ENCODE measurements at regions not wholly inside any gene's neighbourhood (a gene's known extent, or its start where the extent isn't known, plus 50 kb on each side); places are given as distances from the start of the nearest gene placed in this dataset.

DNA sequence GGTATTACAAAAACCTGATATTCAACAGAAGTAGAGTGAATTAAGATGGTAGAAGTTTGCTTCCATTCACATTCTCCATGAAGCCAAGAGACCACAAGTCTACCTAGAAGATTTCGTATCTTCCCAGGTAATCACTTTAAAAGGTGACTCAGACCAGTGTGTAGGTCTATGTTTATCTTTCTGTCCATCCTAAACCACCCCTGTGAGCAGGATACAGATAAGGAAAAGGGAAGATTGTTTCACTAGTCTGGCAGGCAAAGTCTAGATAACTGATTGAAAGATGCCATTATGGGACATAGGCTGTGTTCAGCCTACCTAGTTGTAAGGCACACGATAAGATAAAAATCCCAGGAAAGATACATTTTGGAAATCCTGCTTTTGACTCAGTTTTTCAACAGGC is 244.3 kb upstream of the NWD2 start:
- no peak for DNase-seq

DNA sequence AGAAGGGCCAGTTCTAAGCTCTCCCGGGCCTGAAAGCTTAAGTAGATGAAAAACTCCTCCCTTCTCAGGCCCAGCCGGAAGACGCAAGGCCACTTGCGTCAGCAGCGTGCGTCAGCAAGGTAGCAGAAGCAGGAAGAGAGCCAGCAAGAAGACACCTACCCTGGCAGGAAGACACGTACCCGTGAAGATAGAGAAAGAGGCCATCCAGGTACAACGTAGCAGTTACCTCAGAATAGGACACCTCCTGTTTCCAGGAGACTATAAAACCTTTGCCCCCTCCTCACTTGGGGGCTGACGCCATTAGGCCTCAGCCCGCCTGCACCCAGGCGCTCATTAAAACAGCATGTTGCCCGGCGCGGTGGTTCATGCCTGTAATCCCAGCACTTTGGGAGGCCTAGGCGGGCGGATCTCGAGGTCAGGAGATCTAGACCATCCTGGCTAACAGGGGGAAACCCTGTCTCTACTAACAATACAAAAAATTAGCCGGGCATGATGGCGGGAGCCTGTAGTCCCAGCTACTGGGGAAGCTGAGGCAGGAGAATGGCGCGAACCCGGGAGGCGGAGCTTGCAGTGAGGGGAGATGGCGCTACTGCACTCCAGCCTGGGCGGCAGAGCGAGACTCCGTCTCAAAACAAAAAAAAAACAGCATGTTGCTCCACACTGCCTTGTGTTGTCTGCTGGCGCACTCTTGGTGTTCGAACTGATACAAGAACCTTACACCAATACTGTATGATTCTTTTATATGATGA is 242.7 kb upstream of the NWD2 start:
- DNase-seq = no peak

DNA sequence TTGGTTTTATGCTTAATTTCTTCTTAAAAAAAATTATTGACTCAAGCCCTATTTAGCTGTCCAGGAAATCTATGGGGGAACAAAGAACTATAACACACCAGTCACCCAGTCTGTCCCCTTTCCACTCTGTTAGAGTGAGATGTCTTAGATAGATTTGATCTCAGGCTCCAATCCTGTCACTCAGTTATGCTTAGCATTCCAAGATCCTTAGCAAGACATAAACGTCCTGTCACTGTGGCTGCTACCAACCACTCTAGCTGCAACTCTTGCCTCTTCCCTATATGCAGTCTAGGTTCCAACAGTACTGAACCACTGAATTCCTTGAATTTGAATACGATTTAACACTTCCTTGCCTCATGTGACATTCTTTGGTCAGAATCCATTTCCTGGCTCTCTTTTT is 241.9 kb upstream of the NWD2 start:
- no peak for DNase-seq

DNA sequence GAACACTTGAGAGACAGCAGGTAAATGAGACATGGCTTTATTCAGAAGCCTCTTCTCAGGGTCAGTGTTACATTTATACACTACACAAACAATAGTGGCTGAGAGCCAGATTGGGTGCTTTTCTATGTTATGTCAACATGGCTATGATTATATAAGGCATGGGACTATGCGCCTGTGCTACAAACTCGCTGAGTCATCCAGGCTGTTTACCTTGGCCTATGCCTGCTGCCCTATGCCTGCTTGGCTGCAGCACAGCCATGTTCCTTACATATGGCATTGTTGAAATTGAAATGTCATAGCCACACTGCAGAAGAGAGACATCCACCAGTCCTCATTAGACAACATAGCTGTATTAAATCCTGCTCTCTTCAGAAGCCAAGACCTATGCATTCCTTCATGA is 236.3 kb upstream of the NWD2 start:
- no peak for DNase-seq

DNA sequence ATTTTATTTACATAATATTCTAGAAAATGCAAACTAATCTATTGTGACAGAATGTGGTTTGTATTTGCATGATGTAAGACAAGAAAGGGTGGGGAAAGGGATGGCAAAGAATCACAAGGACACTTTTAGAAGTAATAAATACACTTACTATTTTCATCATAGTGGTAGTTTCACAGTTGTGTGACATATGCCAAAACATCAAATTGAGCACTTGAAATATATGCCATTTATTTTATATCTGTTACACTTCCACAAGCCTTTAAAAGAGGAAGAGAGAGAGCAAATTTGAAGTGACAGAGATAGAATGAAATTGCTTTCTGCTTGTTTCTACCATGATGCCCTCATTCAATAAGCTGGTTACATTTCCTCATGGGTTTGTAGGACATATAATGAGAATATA is 230.0 kb upstream of the NWD2 start:
- no peak for DNase-seq

DNA sequence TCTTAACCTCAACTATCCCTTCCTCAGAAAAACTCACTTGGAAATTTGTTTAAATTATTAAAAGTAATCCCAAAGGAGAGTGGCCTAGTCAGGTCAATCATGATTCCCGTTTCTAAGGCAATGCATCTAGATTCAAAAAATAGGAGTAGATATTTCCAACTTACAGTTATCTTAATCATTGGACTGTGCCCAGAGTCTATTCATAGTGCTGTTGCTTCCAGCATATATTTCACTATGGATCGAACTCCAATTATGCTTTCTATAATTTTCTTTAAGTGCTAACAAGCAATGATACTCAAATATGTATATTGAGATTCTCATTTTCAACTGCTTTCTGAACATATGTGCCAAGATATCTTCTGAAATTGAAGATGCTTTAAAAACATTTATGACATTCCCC is 229.2 kb upstream of the NWD2 start:
- no peak for DNase-seq

DNA sequence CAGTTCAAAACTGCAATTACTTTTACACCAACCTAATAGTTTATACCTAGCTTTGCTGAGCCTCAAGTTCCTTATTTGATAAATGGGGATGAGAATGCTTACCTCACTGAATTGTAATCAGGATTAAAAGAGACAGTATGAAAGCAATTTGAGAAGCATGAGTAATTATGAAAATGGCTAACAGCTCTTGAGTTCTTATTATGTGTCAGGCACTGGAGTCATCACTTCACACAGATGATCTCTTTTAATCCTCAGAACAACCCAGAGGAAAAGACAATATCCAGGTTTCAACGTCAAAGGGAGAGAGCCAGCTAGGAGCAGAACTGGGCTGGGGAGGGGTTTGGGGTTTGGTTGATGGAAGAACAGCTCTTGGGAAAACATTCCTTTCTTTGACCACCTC is 221.0 kb upstream of the NWD2 start:
- DNase-seq = no peak

DNA sequence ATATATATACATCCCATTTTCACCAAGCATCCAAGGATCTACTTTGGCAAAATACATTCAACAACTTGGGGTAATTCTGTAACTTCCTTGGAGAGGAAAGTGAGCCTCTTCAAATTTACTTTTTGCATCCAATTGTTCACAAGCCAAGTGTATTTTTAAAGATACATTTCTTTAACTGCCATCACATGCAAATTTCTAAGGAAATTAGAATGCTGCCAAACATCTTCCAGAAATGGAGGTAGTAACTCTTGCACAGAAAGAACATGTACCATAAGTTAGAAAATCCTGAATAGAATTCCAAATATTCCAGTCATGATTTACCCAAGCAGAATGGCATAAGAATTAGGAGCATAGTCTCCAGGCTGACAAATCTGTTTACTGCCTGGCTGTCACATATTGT is 220.5 kb upstream of the NWD2 start:
- DNase-seq = no peak

DNA sequence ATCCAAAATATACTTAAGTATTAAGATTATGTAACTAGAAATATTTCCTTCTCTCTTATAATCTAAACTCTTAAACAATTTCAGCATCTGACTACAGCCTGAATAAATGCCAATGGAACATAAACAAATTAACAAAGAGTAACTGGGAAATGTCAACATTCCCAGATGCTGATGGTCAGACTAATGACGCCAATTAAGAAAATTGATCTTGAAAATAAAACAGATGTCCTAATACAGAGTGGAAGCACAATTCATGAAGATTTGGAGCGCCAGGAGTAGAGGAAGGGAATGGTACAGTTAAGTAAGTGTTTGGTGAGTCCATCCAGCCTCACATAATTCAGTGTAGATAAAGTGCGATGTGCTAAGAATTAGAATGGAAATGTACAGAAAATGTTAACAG is 203.7 kb upstream of the NWD2 start:
- no peak for DNase-seq

DNA sequence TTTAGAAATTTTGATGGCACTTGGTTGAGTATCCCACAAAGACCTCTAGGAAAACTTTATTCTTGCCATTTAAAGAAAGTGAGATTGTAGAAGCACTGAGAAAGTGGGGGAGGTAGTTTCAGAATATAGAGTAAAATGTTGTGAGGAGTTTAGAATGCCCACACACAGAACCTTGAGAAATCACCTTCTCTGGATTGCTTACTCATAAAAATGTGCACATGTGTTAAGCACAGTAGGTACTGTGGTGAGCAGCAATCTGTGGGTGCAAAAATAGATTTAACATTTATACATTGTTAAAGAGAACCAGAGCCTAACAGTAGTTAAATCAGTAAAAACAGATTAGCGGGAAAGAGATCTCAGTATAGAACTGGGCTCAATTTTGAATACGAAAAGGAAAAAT is 201.2 kb upstream of the NWD2 start:
- no peak for DNase-seq

DNA sequence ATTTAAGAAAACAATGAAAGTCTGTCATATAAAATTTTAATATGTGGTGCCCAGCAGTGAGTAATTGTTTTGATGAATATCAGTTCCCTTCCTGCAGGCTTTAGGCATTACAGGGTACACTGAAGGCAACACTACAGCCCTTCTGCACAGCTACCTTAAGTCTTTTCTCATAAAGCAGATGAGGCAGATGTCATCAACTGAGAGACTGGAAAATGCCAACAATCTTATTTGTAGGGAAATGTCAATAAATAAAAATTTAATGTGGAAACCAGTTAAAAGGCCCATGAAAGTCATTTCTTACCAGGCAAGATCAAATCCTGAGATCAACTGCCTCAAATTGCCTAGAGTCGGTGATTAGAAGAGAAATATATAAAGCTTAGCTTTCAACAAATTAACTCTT is 193.4 kb upstream of the NWD2 start:
- no peak for DNase-seq

DNA sequence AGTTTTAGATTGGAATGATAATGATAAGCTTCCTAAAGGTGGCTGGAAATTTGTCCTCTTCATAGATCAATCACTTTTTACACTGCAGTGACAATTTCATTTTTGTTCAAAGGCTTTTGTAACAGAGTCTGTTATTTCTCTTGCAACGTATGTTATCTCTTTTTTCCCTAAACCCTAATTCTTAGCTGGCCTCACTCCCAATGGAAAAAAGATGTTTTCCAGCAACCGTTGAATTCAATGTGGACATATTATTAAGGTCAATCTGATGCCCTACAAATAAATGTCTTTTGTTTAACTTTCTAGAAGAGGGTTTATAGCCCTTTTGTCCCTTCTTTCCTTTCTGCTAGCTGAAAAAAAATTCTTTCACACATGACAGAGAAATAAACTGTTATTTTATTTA is 192.7 kb upstream of the NWD2 start:
- no peak for DNase-seq

DNA sequence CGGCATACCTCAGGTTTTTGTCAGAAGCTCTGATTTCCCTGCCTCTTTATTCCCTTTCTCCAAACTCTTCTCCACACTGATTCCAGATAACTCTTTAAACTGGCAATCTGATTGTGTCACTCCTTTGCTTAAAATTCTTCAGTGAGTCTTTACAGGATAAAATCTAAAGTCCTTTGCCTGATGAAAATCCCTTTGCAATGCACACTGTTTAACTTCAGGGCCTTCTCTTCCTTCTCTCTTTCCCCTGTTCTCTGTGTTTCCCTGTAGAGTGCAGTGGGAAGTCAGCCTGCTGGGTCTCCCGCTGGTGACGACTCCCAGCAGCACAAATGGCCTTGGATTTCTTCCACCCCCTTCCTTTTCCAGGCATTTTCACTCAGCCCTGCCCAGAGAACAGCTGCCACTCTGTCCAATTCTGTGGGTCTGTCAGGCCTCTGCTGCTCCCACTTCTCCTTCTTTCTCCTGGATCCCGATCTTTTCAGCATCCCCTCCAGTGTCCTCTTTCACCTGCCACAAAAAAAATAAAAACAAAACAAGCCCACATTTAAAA is 189.9 kb upstream of the NWD2 start:
- DNase-seq = no peak

DNA sequence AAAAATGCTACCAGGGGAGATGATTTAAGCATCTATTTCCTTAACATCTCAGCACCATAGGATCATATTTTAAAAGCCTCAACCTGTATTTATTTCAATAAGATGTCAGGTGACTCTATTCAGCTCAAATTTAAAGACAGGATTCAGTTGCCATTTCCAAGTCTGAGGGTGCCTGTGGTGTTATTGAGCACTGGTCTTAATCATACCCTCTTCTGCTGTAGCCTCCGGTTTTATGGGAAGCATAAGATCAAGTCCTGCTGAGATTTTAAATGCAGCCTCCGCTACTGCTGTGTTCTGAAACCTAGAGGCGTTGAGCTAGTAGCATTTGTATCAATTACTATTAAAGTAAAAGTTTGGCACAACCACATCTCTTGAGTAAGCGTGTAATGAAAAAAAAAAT is 185.7 kb upstream of the NWD2 start:
- DNase-seq = no peak

DNA sequence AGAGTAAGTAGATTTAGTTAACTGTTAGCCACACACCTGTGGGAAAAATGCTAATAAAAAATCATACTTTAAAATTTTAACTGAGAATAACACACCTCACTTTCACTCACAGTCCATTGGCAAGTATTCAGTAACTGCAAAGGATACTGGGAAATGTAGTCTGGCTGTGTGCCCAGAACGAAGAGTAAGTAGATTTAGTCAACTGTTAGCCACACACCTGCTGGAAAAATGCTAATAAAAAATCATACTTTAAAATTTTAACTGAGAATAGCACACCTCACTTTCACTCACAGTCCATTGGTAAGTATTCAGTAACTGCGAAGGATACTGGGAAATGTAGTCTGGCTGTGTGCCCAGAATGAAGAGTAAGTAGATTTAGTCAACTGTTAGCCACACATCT is 178.4 kb upstream of the NWD2 start:
- DNase-seq = no peak

DNA sequence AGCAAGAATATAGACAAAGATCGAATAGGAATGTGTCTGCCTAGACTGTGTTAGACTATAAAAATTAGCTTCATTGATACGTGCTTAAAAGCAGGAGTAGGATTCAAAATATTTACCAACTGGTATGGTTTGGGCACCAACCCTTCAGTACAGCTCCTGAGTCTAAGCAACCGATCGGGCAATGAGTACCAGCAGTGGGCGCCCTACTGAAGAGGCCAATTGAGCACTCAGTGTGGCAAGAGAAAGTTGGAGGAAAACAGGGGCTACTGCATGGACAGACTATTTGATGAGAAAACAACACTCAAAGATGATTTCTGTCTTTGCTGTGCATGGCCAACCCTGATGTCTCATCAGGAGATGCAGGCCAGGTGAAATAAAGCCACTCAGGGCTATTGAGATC is 176.0 kb upstream of the NWD2 start:
- peak; percentile 5 for DNase-seq

DNA sequence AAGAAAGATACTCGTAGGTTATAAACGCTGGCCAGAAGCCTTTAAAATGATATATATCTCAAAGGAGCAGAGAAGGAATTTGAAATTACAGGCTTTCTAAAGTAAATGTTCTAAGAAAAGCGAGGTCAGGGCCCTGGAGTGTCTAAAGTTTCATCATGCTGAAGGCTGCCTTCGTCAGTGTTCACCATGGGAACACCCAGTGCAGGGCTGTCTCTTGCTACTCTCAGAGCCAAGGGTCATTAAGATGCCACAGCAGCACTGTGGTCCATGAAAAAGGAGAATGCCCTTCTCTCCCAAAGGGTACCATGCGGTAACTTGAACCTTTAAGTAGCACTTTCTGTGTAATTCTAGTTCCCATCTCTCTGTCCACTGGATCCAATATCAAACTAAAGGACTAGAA is 174.5 kb upstream of the NWD2 start:
- DNase-seq = no peak

DNA sequence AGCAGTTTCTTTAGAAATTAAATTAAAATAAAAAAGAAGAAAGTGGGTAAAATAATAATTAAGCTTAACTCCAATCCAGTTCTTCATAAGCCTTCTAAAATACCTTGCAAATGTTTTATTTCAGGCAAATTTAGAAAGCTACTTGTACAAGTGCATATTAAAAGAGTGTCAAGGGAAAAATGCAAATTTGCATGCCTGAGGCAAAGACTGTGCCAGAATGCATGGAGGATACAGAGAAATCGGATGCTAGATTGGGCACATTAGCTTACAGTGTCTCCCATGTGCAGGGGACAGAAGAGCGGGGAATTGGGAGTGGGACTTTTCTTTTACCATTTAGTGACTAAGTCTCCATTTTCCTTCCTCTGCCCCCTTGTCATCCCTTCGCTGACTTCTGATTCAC is 173.0 kb upstream of the NWD2 start:
- no peak for DNase-seq

DNA sequence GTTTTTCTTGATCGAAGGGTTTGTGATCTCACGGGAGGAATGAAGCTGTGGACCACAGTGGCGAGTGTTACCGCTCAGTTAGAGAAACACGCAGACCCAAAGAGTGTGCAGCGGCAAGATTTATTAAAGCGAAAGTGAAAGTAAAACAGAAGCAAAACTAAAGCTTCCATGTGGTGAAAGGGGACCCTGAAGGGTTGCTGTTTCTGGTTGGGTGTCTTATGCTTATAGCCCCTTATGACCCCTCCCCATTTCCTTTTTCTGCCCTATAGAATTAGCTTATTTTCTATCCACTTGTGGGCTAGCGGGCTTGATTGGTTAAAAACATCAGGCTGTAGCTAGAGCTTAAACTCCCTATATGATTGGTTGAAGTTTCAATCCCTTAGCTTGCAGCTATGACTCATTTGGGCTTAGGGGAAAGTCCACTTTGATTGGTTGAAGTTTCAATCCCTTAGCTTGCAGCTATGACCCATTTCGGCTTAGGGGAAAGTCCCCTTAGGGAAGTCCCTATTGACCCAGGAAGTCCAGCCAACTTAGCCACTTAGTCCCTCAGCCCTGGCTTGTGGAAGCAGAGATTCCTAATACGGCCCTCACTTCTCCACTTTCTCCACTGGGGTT is 171.2 kb upstream of the NWD2 start:
- peak; percentile 41 for DNase-seq

DNA sequence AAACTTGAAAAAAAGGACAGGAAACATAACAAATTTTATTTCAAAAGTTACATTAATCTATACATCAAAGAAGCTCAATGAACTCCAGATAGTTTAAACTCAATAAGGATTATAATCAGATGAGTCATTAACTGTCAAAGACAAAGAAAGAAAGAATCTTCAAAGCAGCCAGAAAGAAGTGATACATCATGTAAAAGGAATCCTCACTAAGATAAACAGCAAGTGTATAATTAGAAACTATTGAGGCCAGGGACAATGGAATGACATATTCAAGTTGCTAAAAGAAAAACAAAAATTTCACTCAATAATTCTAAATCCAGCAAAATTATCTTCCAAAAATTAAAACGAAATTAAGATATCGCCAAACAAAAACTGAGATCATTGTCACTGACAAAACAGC is 161.6 kb upstream of the NWD2 start:
- no peak for DNase-seq

DNA sequence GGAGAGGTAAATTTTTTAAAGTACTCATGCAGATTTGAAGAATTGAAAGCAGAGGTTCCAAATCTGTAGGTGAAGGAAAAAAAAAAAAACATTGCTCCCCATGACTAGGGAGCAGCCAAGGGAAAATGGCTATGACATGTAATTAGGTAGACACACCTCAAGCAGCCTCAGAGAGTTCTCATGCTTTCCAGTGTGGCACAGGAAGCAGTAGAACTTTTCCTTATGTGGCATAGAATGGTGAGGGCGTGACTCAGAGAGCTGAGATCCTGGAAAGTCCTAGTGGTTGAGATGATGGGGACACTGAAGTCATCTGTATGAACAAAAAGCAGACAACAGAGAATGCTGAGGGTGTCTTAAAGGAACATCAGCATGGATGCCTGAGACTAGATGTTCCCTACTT is 148.6 kb upstream of the NWD2 start:
- DNase-seq = no peak

DNA sequence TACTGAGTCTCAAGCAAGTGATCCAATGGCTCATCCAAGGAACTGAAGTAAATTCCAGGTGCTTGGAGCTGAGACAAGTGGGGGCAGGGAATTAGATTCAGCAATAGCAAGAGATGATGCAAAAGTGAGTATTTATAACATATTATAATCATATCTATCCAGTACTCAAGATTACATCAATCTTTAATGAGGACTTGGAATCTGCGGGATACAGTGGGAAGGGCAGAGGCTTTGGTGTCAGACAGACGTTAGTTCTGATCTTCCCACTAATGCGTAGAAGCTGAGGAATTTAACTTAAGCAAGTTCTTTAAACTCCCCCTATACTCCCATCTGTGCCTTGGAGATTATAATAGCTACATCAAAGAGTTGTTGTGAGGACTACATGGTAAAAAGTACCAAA is 143.4 kb upstream of the NWD2 start:
- no peak for DNase-seq

DNA sequence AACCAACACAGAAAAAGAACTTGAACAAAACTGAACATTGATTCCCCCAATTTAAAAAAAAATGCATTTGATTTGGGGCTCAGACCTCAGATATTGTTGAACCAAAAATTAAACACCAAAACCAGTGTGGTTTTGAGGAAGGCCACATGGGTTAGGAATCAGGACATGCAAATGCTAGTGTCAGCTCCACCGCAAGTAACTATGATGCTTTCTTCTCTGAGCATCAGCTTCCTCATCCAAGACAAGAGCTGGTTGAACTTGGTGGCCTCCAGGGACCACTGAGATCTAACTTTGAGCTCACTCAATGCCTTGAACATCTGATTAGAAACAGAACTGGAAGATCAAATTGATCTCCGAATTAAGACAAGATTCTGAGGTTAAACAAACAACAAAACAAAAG is 142.9 kb upstream of the NWD2 start:
- no peak for DNase-seq

DNA sequence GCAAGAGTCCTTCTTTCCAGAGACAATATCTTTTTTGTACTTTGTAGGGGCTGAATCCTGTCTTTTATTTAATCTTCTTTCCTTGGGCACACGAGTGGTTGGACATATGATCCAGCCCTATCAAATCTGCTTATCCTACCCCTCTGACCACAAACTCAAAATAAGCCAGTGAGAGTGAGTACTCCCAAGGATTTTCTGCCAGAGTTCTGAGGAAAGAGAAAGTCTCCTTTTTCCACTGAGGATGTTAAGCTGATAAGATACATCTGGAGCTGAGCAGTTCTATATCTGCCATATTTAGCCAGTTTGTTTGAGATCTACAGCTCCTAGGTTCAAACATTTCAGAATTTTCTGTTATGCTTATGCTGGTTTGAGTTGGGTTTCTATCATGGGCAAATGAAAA is 134.8 kb upstream of the NWD2 start:
- DNase-seq = no peak

DNA sequence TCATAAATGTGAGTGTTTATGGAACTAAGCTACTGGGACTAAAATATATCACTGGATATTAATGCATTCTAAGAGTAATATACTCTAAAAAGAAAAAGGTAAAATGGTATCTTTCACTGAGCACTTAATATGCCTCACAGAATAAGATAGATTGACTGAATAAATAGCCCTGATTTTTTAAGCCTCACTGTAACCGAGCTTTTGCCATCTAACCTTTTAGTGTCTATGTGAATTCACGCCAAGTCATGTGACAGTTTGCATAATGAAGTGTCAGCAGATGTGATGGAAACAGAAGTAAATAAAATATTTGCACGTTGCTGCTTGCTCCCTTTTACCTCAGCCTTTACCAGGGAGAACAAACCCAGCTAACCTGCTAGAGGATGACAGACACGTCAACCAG is 119.7 kb upstream of the NWD2 start:
- DNase-seq = no peak

Measured in inflammatory macrophage treated with lipopolysaccharide for 4 hours (primary cell).